Endodermal cell (in vitro differentiated cells): ENCODE measurements at regions not wholly inside any gene's neighbourhood (a gene's known extent, or its start where the extent isn't known, plus 50 kb on each side); places are given as distances from the start of the nearest gene placed in this dataset.
"Not testable (repeated sequence)": the region's sequence is repeated elsewhere in the genome, so short reads cannot be mapped to it uniquely, and the experiment has no call there.

Source experiments
- DNase-seq: peaks from one replicate; pipeline ENCODE4 v3.0.0-alpha.2; 2017
- H3K27ac ChIP-seq: 2 replicates; pipeline ENCODE4 v1.5.1; 2013; ENCODE audit warnings: mild to moderate bottlenecking, low read depth, low read length, moderate library complexity
- H3K27me3 ChIP-seq: 2 replicates; pipeline ENCODE4 v1.6.1; 2013; ENCODE audit warnings: mild to moderate bottlenecking, low read length, moderate library complexity; ENCODE audit not compliant: insufficient read depth, control insufficient read depth, poor library complexity, severe bottlenecking
- H3K36me3 ChIP-seq: 2 replicates; pipeline ENCODE4 v1.7.0; 2013; ENCODE audit warnings: mild to moderate bottlenecking, low read length, moderate library complexity; ENCODE audit not compliant: control insufficient read depth, insufficient read depth
- H3K4me1 ChIP-seq: one replicate; pipeline ENCODE4 v1.7.0; 2013; ENCODE audit warnings: low read length; ENCODE audit not compliant: control insufficient read depth, insufficient read depth
- H3K4me3 ChIP-seq: 2 replicates; pipeline ENCODE4 v1.5.1; 2013; ENCODE audit warnings: mild to moderate bottlenecking, low read length, moderate library complexity
- H3K9ac ChIP-seq: 2 replicates; pipeline ENCODE4 v1.6.1; 2013; ENCODE audit warnings: mild to moderate bottlenecking, low read length, moderate library complexity; ENCODE audit not compliant: poor library complexity, severe bottlenecking; ENCODE audit errors: extremely low read depth
- H3K9me3 ChIP-seq: 2 replicates; pipeline ENCODE4 v1.6.1; 2013; ENCODE audit warnings: mild to moderate bottlenecking, low read length, moderate library complexity; ENCODE audit not compliant: control insufficient read depth
- H3K27ac Mint-ChIP-seq: 2 replicates; pipeline ENCODE4 v1.8.0; 2020; ENCODE audit warnings: mixed read lengths
- H3K27me3 Mint-ChIP-seq: 2 replicates; pipeline ENCODE4 v1.8.0; 2021; ENCODE audit warnings: mild to moderate bottlenecking, mixed read lengths; ENCODE audit not compliant: insufficient read depth
- H3K36me3 Mint-ChIP-seq: 2 replicates; pipeline ENCODE4 v1.8.0; 2020; ENCODE audit warnings: low read depth, mixed read lengths
- H3K4me1 Mint-ChIP-seq: 2 replicates; pipeline ENCODE4 v1.8.0; 2020; ENCODE audit warnings: mixed read lengths
- H3K4me3 Mint-ChIP-seq: 2 replicates; pipeline ENCODE4 v1.8.0; 2020; ENCODE audit warnings: mild to moderate bottlenecking, moderate library complexity, mixed read lengths
- H3K9me3 Mint-ChIP-seq: 2 replicates; pipeline ENCODE4 v1.8.0; 2020; ENCODE audit warnings: mild to moderate bottlenecking, mixed read lengths
- CTCF ChIP-seq: fragments of 200-600 bp; sonication (generic); conservative IDR thresholded peaks from 2 replicates; pipeline ENCODE4 v1.5.0; 2021; ENCODE audit warnings: antibody characterized with exemption, mild to moderate bottlenecking
- WGBS, 2 experiments: methylation state at CpG; one replicate each; pipeline versions ENCODE4 v1.1.5 to v1.1.7; 2013; ENCODE audit warnings: missing lambda C conversion rate in 2 of 2, mixed read lengths in 1 of 2; ENCODE audit not compliant: insufficient coverage in 1 of 2, insufficient read length in 1 of 2; 5-methylcytosine and 5-hydroxymethylcytosine counted together

DNA sequence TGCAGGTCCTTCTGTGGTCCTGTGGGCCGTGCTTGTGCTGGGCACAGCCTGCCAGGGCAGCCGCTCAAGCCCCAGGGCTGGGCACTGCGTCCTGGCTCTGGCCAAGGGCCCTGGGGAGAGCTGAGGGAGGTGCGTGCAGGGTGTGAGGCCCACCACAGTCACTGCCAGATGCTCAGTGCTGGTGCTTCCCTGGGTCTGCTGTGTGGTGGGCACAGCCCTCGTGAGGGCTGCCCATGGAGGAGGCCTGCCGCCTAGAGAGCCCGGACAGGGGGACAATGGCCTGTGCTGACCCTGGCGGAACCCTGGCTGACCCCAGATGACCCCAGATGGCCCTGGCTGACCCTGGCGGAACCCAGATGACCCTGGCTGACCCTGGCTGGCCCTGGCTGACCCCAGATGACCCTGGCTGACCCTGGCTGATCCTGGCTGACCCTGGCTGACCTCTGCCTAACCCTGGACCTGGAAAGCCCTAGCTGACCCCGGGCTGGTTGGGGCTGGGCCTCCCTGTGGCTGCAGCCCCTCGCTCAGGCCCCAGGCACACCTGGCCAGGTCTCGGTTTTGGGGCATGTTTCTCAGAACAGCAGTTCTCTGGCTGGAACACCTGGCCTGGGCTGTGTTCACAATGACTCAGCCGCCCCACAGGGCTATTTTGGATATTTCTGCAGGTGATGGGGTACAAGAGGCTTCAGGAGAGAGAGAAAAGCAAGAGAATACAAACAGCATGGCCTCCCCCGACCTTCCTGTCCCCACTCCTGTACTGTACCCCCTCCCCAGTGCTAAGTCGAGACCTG, 55.4 kb downstream of the TMEM121 start:
- Histone ChIP-seq H3K9ac (no peak overlapping the region), H3K4me1 (no peaks in the 10 kb centered on the region), H3K4me3 (peak overlapping the region; percentile 60), H3K27ac (no peak overlapping the region), H3K9me3 (peaks cover 35% of the 10 kb centered on the region), H3K36me3 (no peaks in the 10 kb centered on the region), H3K27me3 (no peaks in the 10 kb centered on the region)
- 65 to 81% methylated on average over 7 to 15 of the region's 15 CpGs for WGBS, 2 experiments
- TF ChIP-seq CTCF = no peak
- no peak overlapping the region for H3K27ac Mint-ChIP-seq
- peaks cover 46% of the 10 kb centered on the region for H3K9me3 Mint-ChIP-seq
- no peaks in the 10 kb centered on the region for H3K4me1 Mint-ChIP-seq
- DNase-seq = no peak
- no peak overlapping the region for H3K4me3 Mint-ChIP-seq
- peaks cover 12% of the 10 kb centered on the region for H3K36me3 Mint-ChIP-seq
- no peaks in the 10 kb centered on the region for H3K27me3 Mint-ChIP-seq

- Histone ChIP-seq H3K4me1 (no peaks in the 10 kb centered on the region), H3K9me3 (peaks cover 26% of the 10 kb centered on the region), H3K36me3 (no peaks in the 10 kb centered on the region), H3K9ac (no peak overlapping the region), H3K4me3 (peak overlapping the region; percentile 62), H3K27ac (no peak overlapping the region), H3K27me3 (no peaks in the 10 kb centered on the region)
- DNase-seq = peak; percentile 46
- no peaks in the 10 kb centered on the region for H3K4me1 Mint-ChIP-seq
- H3K27ac Mint-ChIP-seq = no peak overlapping the region
- H3K9me3 Mint-ChIP-seq = peaks cover 41% of the 10 kb centered on the region
- WGBS, 2 experiments = 55% methylated on average over 4 of the region's 4 CpGs
- TF ChIP-seq CTCF = no peak
- no peaks in the 10 kb centered on the region for H3K27me3 Mint-ChIP-seq
- H3K36me3 Mint-ChIP-seq = peaks cover 8% of the 10 kb centered on the region
- H3K4me3 Mint-ChIP-seq = no peak overlapping the region
These were observed 56.3 kb downstream of the TMEM121 start for GRCh38 chr14:105582639-105583038.

DNA sequence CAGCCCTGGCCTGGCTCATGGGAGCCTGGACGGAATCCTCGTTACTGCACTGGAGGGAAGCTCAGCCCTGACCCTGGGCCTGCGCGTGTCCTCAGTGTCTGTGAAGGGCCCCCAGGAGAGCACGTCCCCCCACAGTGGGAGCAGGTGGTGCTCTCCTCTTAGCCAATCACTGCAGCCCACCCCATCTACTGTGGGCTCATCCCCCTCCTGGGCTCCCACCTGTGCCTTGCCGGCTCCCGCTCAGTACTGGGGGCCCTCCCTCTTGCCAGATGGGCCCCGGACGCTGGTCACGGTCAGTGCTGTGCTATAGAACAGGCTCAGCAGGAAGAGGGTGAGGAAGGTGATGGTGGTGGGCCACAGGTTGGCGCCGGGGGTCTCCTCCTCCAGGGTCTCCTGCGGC, 57.5 kb downstream of the TMEM121 start:
- 50 to 81% methylated on average over 2 to 5 of the region's 13 CpGs for WGBS, 2 experiments
- H3K9me3 Mint-ChIP-seq = peaks cover 43% of the 10 kb centered on the region
- H3K4me1 Mint-ChIP-seq, H3K27me3 ChIP-seq, H3K4me3 ChIP-seq, DNase-seq, H3K27me3 Mint-ChIP-seq, H3K27ac Mint-ChIP-seq, H3K4me3 Mint-ChIP-seq, H3K36me3 Mint-ChIP-seq, H3K27ac ChIP-seq, H3K36me3 ChIP-seq, H3K4me1 ChIP-seq, H3K9ac ChIP-seq: not testable (repeated sequence)
- H3K9me3 ChIP-seq = peaks cover 18% of the 10 kb centered on the region

GRCh38 chr14:105585290-105585689, 58.9 kb downstream of the TMEM121 start:
- peaks cover 52% of the 10 kb centered on the region for H3K9me3 Mint-ChIP-seq
- WGBS, 2 experiments = 77 to 81% methylated on average over 2 of the region's 2 CpGs
- H3K4me3 ChIP-seq, H3K27me3 ChIP-seq, H3K36me3 Mint-ChIP-seq, H3K9ac ChIP-seq, H3K36me3 ChIP-seq, H3K27ac Mint-ChIP-seq, H3K27ac ChIP-seq, H3K4me1 Mint-ChIP-seq, DNase-seq, H3K4me3 Mint-ChIP-seq, H3K27me3 Mint-ChIP-seq, H3K4me1 ChIP-seq: not testable (repeated sequence)
- peaks cover 18% of the 10 kb centered on the region for H3K9me3 ChIP-seq

DNA sequence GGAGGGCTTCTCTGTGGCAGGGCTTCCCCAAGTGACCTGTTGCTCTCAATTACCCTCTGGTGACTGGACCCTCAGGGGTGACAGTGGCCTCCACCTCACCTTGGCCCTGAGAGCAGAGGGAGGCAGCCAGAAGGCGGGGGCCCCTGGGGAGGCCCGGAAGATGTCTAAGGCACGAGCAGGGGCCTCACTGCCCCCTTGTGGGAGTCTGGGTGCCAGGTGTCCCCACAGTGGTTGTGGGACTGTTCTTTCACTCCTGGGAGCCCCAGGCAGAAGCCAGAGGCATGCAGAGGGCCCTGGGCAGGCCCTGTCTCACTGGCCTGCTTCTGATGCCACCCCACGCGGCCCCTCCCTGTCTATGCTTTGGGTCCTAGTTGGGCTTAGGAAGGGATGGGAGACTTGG, 59.3 kb downstream of the TMEM121 start:
- DNase-seq = peak; percentile 5
- 60 to 63% methylated on average over 1 to 3 of the region's 5 CpGs for WGBS, 2 experiments
- H3K4me3 Mint-ChIP-seq, H3K36me3 ChIP-seq, H3K27me3 ChIP-seq, H3K4me1 ChIP-seq, H3K36me3 Mint-ChIP-seq, H3K4me3 ChIP-seq, H3K4me1 Mint-ChIP-seq, H3K9ac ChIP-seq, H3K27me3 Mint-ChIP-seq, H3K27ac ChIP-seq, H3K27ac Mint-ChIP-seq: not testable (repeated sequence)
- peaks cover 49% of the 10 kb centered on the region for H3K9me3 Mint-ChIP-seq
- H3K9me3 ChIP-seq = peaks cover 14% of the 10 kb centered on the region
